ENCODE measurements at regions not wholly inside any gene's neighbourhood (a gene's known extent, or its start where the extent isn't known, plus 50 kb on each side); places are given as distances from the start of the nearest gene placed in this dataset.
A peak's percentile ranks its signal among the peaks of the same experiment; 100 is the strongest.
"Not testable (repeated sequence)": the region's sequence is repeated elsewhere in the genome, so short reads cannot be mapped to it uniquely, and the experiment has no call there.

- no peaks in the 10 kb centered on the region for H3K36me3 ChIP-seq (ENCODE audit: insufficient read depth, low read length, poor library complexity, severe bottlenecking)
- H3K4me3 ChIP-seq (ENCODE audit: low read depth, low read length, poor library complexity, severe bottlenecking), result no peak overlapping the region
- no peak for DNase-seq (ENCODE audit: low spot score)
- no peak overlapping the region for H3K27ac ChIP-seq (ENCODE audit: low read depth, low read length, poor library complexity, severe bottlenecking)
- peaks cover 27% of the 10 kb centered on the region for H3K4me1 ChIP-seq (ENCODE audit: insufficient read depth, low read length, poor library complexity, severe bottlenecking)
- ChIA-PET CTCF (no interaction called here), POLR2A (ENCODE audit: low non-redundant PET) (no interaction called here)
- no TSS peak for BruUV-seq (replicated peaks)
- TF ChIP-seq EZH2 (IDR thresholded peaks at IDR 0.05; ENCODE audit: borderline replicate concordance, low read depth, low read length, poor library complexity, severe bottlenecking) (no peak), CTCF (conservative IDR thresholded peaks at IDR 0.05; ENCODE audit: low read depth, low read length) (no peak)
- intact Hi-C loops (cut with micrococcal nuclease; ENCODE audit: unreplicated experiment), result no loop called here
- no peaks in the 10 kb centered on the region for H3K27me3 ChIP-seq (replicated peaks; ENCODE audit: insufficient read depth, low read depth, low read length, poor library complexity)
- no peaks in the 10 kb centered on the region for H3K9me3 ChIP-seq (ENCODE audit: low read depth, low read length, poor library complexity, severe bottlenecking)
Measured at GRCh38 chr1:87404296-87404695, 75.6 kb downstream of the LMO4 start.

- CTCF ChIA-PET, result no interaction called here
- Histone ChIP-seq H3K36me3 (ENCODE audit: insufficient read depth, low read length, poor library complexity, severe bottlenecking) (no peaks in the 10 kb centered on the region), H3K27ac (ENCODE audit: low read depth, low read length, poor library complexity, severe bottlenecking) (no peak overlapping the region), H3K4me3 (ENCODE audit: low read depth, low read length, poor library complexity, severe bottlenecking) (no peak overlapping the region), H3K27me3 (replicated peaks; ENCODE audit: insufficient read depth, low read depth, low read length, poor library complexity) (no peaks in the 10 kb centered on the region), H3K9me3 (ENCODE audit: low read depth, low read length, poor library complexity, severe bottlenecking) (no peaks in the 10 kb centered on the region), H3K4me1 (ENCODE audit: insufficient read depth, low read length, poor library complexity, severe bottlenecking) (peaks cover 8% of the 10 kb centered on the region)
- no peak for DNase-seq (ENCODE audit: low spot score)
- POLR2A ChIA-PET (ENCODE audit: low non-redundant PET), result no interaction called here
- BruUV-seq (replicated peaks), result no TSS peak
- intact Hi-C loops (cut with micrococcal nuclease; ENCODE audit: unreplicated experiment), result no loop called here
- TF ChIP-seq CTCF (conservative IDR thresholded peaks at IDR 0.05; ENCODE audit: low read depth, low read length) (no peak), EZH2 (IDR thresholded peaks at IDR 0.05; ENCODE audit: borderline replicate concordance, low read depth, low read length, poor library complexity, severe bottlenecking) (no peak)
Measured at GRCh38 chr1:87408665-87409248, 80.1 kb downstream of the LMO4 start.

- POLR2A ChIA-PET (ENCODE audit: low non-redundant PET), result interaction anchor here (0.8 kb wide), 1 partner anchor 68 kb away, joined by 4 read pairs; no protein-coding TSS in a partner anchor
- no peaks in the 10 kb centered on the region for H3K9me3 ChIP-seq (ENCODE audit: low read depth, low read length, poor library complexity, severe bottlenecking)
- no TSS peak for BruUV-seq (replicated peaks)
- intact Hi-C loops (cut with micrococcal nuclease; ENCODE audit: unreplicated experiment), result no loop called here
- H3K4me3 ChIP-seq (ENCODE audit: low read depth, low read length, poor library complexity, severe bottlenecking), result no peak overlapping the region
- TF ChIP-seq EZH2 (IDR thresholded peaks at IDR 0.05; ENCODE audit: borderline replicate concordance, low read depth, low read length, poor library complexity, severe bottlenecking) (no peak), CTCF (conservative IDR thresholded peaks at IDR 0.05; ENCODE audit: low read depth, low read length) (no peak)
- H3K4me1 ChIP-seq (ENCODE audit: insufficient read depth, low read length, poor library complexity, severe bottlenecking), result peaks cover 8% of the 10 kb centered on the region
- CTCF ChIA-PET, result no interaction called here
- H3K36me3 ChIP-seq (ENCODE audit: insufficient read depth, low read length, poor library complexity, severe bottlenecking), result no peaks in the 10 kb centered on the region
- peak; percentile 60 for DNase-seq (ENCODE audit: low spot score)
- no peaks in the 10 kb centered on the region for H3K27me3 ChIP-seq (replicated peaks; ENCODE audit: insufficient read depth, low read depth, low read length, poor library complexity)
- no peak overlapping the region for H3K27ac ChIP-seq (ENCODE audit: low read depth, low read length, poor library complexity, severe bottlenecking)
Measured at GRCh38 chr1:87410776-87411480, 82.2 kb downstream of the LMO4 start.

GRCh38 chr1:87413846-87414245 lies 85.2 kb downstream of the LMO4 start:
- CTCF ChIA-PET; H3K4me1 ChIP-seq (ENCODE audit: insufficient read depth, low read length, poor library complexity, severe bottlenecking); H3K27me3 ChIP-seq (replicated peaks; ENCODE audit: insufficient read depth, low read depth, low read length, poor library complexity); intact Hi-C loops (cut with micrococcal nuclease; ENCODE audit: unreplicated experiment); H3K4me3 ChIP-seq (ENCODE audit: low read depth, low read length, poor library complexity, severe bottlenecking); H3K27ac ChIP-seq (ENCODE audit: low read depth, low read length, poor library complexity, severe bottlenecking); BruUV-seq (replicated peaks); H3K36me3 ChIP-seq (ENCODE audit: insufficient read depth, low read length, poor library complexity, severe bottlenecking); DNase-seq (ENCODE audit: low spot score); H3K9me3 ChIP-seq (ENCODE audit: low read depth, low read length, poor library complexity, severe bottlenecking); POLR2A ChIA-PET (ENCODE audit: low non-redundant PET): not testable (repeated sequence)

Data from A673 (cell line).